ENCODE measurements at regions not wholly inside any gene's neighbourhood (a gene's known extent, or its start where the extent isn't known, plus 50 kb on each side); places are given as distances from the start of the nearest gene placed in this dataset.
A peak's percentile ranks its signal among the peaks of the same experiment; 100 is the strongest.

DNA sequence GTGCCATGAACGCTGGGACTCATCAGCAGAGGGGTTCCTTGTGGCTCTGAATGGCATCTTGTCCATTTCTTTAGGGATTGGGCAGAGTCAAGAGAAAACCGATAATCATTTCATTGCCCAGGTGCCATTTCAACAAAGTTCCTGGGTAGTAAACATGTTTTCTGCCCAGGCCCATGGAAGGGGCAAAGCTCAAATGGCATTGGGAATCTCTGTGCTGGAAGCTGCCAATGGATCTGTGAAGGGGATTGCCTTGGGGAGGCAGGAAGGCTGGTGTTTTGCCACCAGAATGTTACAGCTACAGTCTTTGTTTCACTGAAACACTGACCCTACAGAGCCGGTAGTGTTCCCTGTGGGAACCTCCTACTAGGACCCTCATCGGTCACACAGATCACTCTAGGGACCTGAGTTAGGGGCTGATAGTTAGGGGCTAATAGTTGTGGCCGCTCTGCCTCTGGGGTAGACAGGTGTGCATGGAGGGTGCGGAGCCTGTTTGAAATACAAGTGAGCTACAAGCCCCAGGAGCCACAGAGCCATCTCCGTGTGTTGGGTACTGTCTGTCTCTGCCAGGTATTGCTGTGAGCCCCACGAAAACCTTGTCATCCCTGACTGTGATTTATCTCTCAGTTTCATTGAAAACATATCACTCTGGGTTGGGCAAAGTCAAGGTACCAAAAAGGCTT lies 224.4 kb upstream of the COPS8 start:
- Mint-ChIP-seq H3K27me3 (no peaks in the 10 kb centered on the region), H3K4me1 (no peaks in the 10 kb centered on the region), H3K9me3 (peaks cover 0 to 2% (median 0%) of the 10 kb centered on the region in 7 donors)

DNA sequence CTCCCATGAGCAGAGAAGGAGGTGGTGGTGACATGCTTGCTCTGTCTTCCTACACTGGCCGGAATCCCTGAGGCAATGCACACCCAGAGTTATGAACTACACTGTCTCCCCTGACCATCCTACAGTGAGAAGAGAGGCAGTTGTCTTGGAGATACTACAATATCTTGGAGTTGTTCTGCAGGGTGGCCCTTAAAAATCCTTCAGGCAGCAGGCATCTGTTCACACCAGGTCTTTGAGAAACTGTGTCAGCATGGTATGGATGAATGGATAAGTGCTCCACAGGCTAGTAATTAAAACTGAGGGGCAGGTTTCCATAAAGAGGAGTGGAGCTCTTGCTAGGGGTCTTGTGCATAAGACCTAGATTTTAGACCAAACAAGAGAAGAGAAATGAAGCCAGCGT lies 223.7 kb upstream of the COPS8 start:
- Mint-ChIP-seq H3K4me1 (no peaks in the 10 kb centered on the region), H3K27ac (peak overlapping the region in 1 of 3 donors; percentile 38), H3K36me3 (no peaks in the 10 kb centered on the region), H3K4me3 (no peak overlapping the region), H3K27me3 (no peaks in the 10 kb centered on the region), H3K9me3 (peaks cover 0 to 3% (median 0%) of the 10 kb centered on the region in 7 donors)
- Histone ChIP-seq H3K4me3 (ENCODE audit: low read depth, low read length) (no peak overlapping the region), H3K27me3 (ENCODE audit: control insufficient read depth, insufficient read depth, low read length) (no peaks in the 10 kb centered on the region), H3K36me3 (ENCODE audit: control insufficient read depth, insufficient read depth, low read length) (no peaks in the 10 kb centered on the region), H3K27ac (ENCODE audit: insufficient read depth, low read length, poor library complexity, severe bottlenecking) (no peak overlapping the region), H3K4me1 (ENCODE audit: control insufficient read depth, insufficient read depth, low read length, poor library complexity, severe bottlenecking) (no peaks in the 10 kb centered on the region), H3K9me3 (ENCODE audit: control insufficient read depth in 2 of 2, low read length in 2 of 2) (no peaks in the 10 kb centered on the region)
- no peak for ATAC-seq (ENCODE audit: low read depth in 2 of 2)
- DNase-seq, result no peak

More for the DNA sequence above, 224.4 kb upstream of the COPS8 start:
- ATAC-seq (ENCODE audit: low read depth in 2 of 2) (no peak), DNase-seq (no peak)
- Histone ChIP-seq H3K4me3 (ENCODE audit: low read depth, low read length) (no peak overlapping the region), H3K36me3 (ENCODE audit: control insufficient read depth, insufficient read depth, low read length) (no peaks in the 10 kb centered on the region), H3K4me1 (ENCODE audit: control insufficient read depth, insufficient read depth, low read length, poor library complexity, severe bottlenecking) (no peaks in the 10 kb centered on the region), H3K27me3 (ENCODE audit: control insufficient read depth, insufficient read depth, low read length) (no peaks in the 10 kb centered on the region), H3K27ac (ENCODE audit: insufficient read depth, low read length, poor library complexity, severe bottlenecking) (no peak overlapping the region), H3K9me3 (ENCODE audit: control insufficient read depth in 2 of 2, low read length in 2 of 2) (no peaks in the 10 kb centered on the region)
- Mint-ChIP-seq H3K27ac (peak overlapping the region in 1 of 3 donors; percentile 38), H3K36me3 (no peaks in the 10 kb centered on the region), H3K4me3 (no peak overlapping the region)

DNA sequence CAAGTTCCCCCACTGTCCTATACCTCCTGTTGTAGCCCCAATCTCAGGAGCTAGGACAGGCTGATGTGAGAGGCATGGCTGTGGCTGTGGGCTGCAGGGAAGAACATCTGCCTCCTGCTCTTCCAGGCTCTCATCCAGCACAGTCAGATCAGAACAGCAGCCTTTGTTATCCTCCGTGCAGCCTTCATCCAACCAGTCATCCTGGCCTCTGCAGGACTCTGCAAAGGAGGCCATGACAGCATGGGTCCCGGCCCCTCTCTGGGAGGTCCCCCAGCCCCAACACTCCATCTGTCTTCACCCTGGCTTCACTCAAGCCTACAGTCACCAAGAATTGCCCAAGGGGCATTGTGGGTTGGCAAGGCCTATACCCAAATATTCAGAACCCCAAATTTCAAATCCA lies 223.2 kb upstream of the COPS8 start:
- DNase-seq, result no peak
- H3K4me3 Mint-ChIP-seq, result no peak overlapping the region
- no peaks in the 10 kb centered on the region for H3K9me3 ChIP-seq (ENCODE audit: control insufficient read depth in 2 of 2, low read length in 2 of 2)
- ATAC-seq (ENCODE audit: low read depth in 2 of 2), result no peak
- H3K36me3 ChIP-seq (ENCODE audit: control insufficient read depth, insufficient read depth, low read length), result no peaks in the 10 kb centered on the region
- H3K27ac ChIP-seq (ENCODE audit: insufficient read depth, low read length, poor library complexity, severe bottlenecking), result no peak overlapping the region
- H3K4me1 ChIP-seq (ENCODE audit: control insufficient read depth, insufficient read depth, low read length, poor library complexity, severe bottlenecking), result no peaks in the 10 kb centered on the region
- no peaks in the 10 kb centered on the region for H3K4me1 Mint-ChIP-seq
- H3K27ac Mint-ChIP-seq, result no peak overlapping the region
- no peaks in the 10 kb centered on the region for H3K27me3 ChIP-seq (ENCODE audit: control insufficient read depth, insufficient read depth, low read length)
- peaks cover 0 to 5% (median 0%) of the 10 kb centered on the region in 7 donors for H3K9me3 Mint-ChIP-seq
- H3K36me3 Mint-ChIP-seq, result no peaks in the 10 kb centered on the region
- H3K27me3 Mint-ChIP-seq, result no peaks in the 10 kb centered on the region
- H3K4me3 ChIP-seq (ENCODE audit: low read depth, low read length), result no peak overlapping the region

DNA sequence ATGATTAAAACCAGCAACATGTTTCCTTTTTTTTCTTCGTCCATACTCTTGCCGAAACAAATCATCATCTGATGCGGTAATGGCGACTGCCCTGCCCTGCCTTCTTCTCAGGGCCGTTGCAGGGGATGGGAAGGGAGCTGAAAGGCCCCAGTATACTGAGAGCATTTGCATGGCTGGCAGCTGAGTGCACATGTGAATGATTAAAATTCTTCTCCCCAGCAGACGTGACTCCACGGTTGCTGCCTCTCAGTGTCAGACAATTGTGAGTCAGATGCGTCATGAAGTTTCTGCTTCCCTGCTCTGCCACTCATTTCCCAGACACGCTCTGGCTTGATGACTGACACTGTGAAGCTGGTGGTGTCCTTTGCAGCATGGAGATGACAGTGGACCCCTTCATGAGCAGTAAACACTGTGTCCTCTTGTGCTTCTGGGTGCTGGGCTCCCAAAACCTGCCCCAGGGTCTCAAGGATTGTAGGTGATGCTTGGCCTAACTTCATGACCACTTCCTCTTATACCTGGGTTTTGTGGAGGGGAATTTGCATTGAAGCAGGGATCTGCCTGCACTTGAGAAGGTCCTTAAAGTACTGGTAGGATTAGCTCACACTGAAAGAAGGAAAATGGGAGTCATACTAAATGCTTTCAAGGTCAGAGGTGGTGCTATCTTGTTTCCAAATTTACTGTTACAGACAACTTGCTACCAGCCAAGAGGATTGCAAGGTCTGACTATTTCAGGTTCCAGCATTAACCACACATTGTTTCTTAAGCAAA lies 222.5 kb upstream of the COPS8 start:
- Mint-ChIP-seq H3K4me3 (no peak overlapping the region), H3K36me3 (no peaks in the 10 kb centered on the region), H3K27me3 (no peaks in the 10 kb centered on the region), H3K4me1 (no peaks in the 10 kb centered on the region), H3K27ac (no peak overlapping the region), H3K9me3 (peaks cover 0 to 5% (median 0%) of the 10 kb centered on the region in 7 donors)
- Histone ChIP-seq H3K27me3 (ENCODE audit: control insufficient read depth, insufficient read depth, low read length) (no peaks in the 10 kb centered on the region), H3K4me3 (ENCODE audit: low read depth, low read length) (no peak overlapping the region), H3K9me3 (ENCODE audit: control insufficient read depth in 2 of 2, low read length in 2 of 2) (no peaks in the 10 kb centered on the region), H3K36me3 (ENCODE audit: control insufficient read depth, insufficient read depth, low read length) (no peaks in the 10 kb centered on the region), H3K27ac (ENCODE audit: insufficient read depth, low read length, poor library complexity, severe bottlenecking) (no peak overlapping the region), H3K4me1 (ENCODE audit: control insufficient read depth, insufficient read depth, low read length, poor library complexity, severe bottlenecking) (no peaks in the 10 kb centered on the region)
- DNase-seq (no peak), ATAC-seq (ENCODE audit: low read depth in 2 of 2) (no peak)

DNA sequence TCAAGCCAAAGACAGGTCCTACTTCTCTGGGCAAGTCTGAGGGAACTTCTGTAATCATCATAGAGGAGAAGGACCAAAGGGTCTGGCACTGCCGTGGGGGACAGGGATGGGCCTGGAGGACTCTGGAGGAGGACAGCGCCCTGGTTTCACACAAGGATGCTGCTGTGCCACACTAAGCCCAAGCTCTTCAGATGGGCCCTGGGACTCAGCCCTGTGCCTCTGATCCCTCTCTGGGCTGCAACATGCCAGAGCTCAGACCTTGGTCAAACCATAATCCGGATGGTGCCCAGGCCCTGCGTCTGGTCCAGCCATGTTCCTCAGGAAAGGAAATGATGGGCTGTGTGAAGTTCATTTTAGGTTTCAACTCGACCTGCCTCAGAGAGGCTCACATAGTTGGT lies 222.0 kb upstream of the COPS8 start:
- Mint-ChIP-seq H3K4me1 (no peaks in the 10 kb centered on the region), H3K27ac (no peak overlapping the region), H3K9me3 (peaks cover 0 to 4% (median 2%) of the 10 kb centered on the region in 7 donors), H3K4me3 (no peak overlapping the region), H3K27me3 (no peaks in the 10 kb centered on the region), H3K36me3 (no peaks in the 10 kb centered on the region)
- H3K4me3 ChIP-seq (ENCODE audit: low read depth, low read length), result no peak overlapping the region
- H3K4me1 ChIP-seq (ENCODE audit: control insufficient read depth, insufficient read depth, low read length, poor library complexity, severe bottlenecking), result no peaks in the 10 kb centered on the region
- no peaks in the 10 kb centered on the region for H3K36me3 ChIP-seq (ENCODE audit: control insufficient read depth, insufficient read depth, low read length)
- no peak for DNase-seq
- no peak overlapping the region for H3K27ac ChIP-seq (ENCODE audit: insufficient read depth, low read length, poor library complexity, severe bottlenecking)
- H3K9me3 ChIP-seq (ENCODE audit: control insufficient read depth in 2 of 2, low read length in 2 of 2), result no peaks in the 10 kb centered on the region
- H3K27me3 ChIP-seq (ENCODE audit: control insufficient read depth, insufficient read depth, low read length), result no peaks in the 10 kb centered on the region
- no peak for ATAC-seq (ENCODE audit: low read depth in 2 of 2)

DNA sequence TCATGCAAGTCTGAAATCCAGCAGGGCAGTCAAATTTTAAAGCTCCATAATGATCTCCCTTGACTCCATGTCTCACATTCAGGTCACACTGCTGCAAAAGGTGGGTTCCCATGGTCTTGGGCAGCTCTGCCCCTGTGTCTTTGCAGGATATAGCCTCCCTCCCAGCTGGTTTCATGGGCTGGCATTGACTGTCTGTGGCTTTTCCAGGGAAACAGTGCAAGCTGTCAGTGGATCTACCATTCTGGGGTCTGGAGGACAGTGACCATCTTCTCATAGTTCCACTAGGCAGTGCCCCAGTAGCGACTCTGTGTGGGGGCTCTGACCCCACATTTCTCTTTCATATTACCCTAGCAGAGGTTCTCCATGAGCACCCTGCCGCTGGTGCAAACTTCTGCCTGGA lies 220.6 kb upstream of the COPS8 start:
- Mint-ChIP-seq H3K36me3 (no peaks in the 10 kb centered on the region), H3K9me3 (peaks cover 0 to 4% (median 2%) of the 10 kb centered on the region in 7 donors), H3K27me3 (no peaks in the 10 kb centered on the region), H3K4me1 (no peaks in the 10 kb centered on the region), H3K4me3 (no peak overlapping the region), H3K27ac (no peak overlapping the region)
- no peak overlapping the region for H3K4me3 ChIP-seq (ENCODE audit: low read depth, low read length)
- DNase-seq (no peak), ATAC-seq (ENCODE audit: low read depth in 2 of 2) (no peak)
- no peaks in the 10 kb centered on the region for H3K9me3 ChIP-seq (ENCODE audit: control insufficient read depth in 2 of 2, low read length in 2 of 2)
- H3K27me3 ChIP-seq (ENCODE audit: control insufficient read depth, insufficient read depth, low read length), result no peaks in the 10 kb centered on the region
- no peaks in the 10 kb centered on the region for H3K36me3 ChIP-seq (ENCODE audit: control insufficient read depth, insufficient read depth, low read length)
- H3K27ac ChIP-seq (ENCODE audit: insufficient read depth, low read length, poor library complexity, severe bottlenecking), result no peak overlapping the region
- H3K4me1 ChIP-seq (ENCODE audit: control insufficient read depth, insufficient read depth, low read length, poor library complexity, severe bottlenecking), result no peaks in the 10 kb centered on the region

DNA sequence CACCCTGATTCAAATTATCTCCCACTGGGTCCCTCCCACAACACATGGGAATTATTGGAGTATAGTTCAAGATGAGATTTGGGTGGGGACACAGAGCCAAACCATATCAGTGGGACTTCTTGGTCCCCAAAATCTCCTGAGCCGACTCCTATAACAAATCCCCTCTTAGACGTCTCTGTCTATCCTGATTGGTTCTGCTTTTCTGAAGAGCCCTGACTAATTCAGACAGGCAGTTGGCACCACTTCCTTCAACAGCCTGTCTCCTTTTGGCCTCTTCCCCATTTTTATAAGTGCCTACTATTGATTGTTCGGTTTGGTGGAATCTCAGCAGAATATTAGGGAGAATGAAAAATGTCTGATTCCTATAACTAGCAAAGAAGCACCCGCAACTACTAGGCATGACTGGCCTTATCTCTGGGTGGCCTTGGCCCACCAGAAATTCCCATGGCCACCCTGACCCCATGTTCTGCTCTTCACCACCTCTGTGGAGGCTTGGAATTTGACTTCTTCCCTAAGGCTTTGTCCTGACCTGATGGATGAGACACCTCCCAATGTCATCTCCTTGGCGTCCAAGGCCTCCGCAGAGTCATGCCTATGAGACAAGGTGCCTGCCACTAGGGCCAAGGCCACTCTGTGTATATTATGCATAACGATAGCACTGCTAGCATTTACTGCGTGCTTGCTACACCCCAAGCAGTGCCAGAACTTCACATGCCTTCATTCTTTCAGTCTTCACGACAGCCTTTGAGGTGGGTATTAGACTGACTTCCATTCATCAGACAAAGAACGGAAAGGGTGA lies 218.9 kb upstream of the COPS8 start:
- H3K36me3 ChIP-seq (ENCODE audit: control insufficient read depth, insufficient read depth, low read length), result no peaks in the 10 kb centered on the region
- H3K4me1 Mint-ChIP-seq, result no peaks in the 10 kb centered on the region
- H3K27ac ChIP-seq (ENCODE audit: insufficient read depth, low read length, poor library complexity, severe bottlenecking), result no peak overlapping the region
- H3K4me3 Mint-ChIP-seq, result no peak overlapping the region
- no peaks in the 10 kb centered on the region for H3K9me3 ChIP-seq (ENCODE audit: control insufficient read depth in 2 of 2, low read length in 2 of 2)
- H3K27me3 ChIP-seq (ENCODE audit: control insufficient read depth, insufficient read depth, low read length), result no peaks in the 10 kb centered on the region
- ATAC-seq (ENCODE audit: low read depth in 2 of 2) (peak in 1 of 2 donors; percentile 14), DNase-seq (no peak)
- no peaks in the 10 kb centered on the region for H3K27me3 Mint-ChIP-seq
- H3K36me3 Mint-ChIP-seq, result no peaks in the 10 kb centered on the region
- peaks cover 0 to 4% (median 2%) of the 10 kb centered on the region in 7 donors for H3K9me3 Mint-ChIP-seq
- H3K27ac Mint-ChIP-seq, result no peak overlapping the region
- H3K4me1 ChIP-seq (ENCODE audit: control insufficient read depth, insufficient read depth, low read length, poor library complexity, severe bottlenecking), result no peaks in the 10 kb centered on the region
- H3K4me3 ChIP-seq (ENCODE audit: low read depth, low read length), result no peak overlapping the region

All from CD4-positive, CD25-positive, alpha-beta regulatory T cell (primary cell).